Hepatocyte (in vitro differentiated cells): ENCODE measurements at regions not wholly inside any gene's neighbourhood (a gene's known extent, or its start where the extent isn't known, plus 50 kb on each side); places are given as distances from the start of the nearest gene placed in this dataset.
"Not testable (repeated sequence)": the region's sequence is repeated elsewhere in the genome, so short reads cannot be mapped to it uniquely, and the experiment has no call there.

Experiments used
- DNase-seq: peaks from one replicate; pipeline ENCODE4 v3.0.0-alpha.2; 2016; ENCODE audit warnings: low spot score
- H2AFZ ChIP-seq: fragments of 200-600 bp; sonication (generic); 2 replicates; pipeline ENCODE4 v1.6.0; 2016; ENCODE audit warnings: antibody characterized with exemption, mild to moderate bottlenecking
- H3K27ac ChIP-seq: fragments of 200-600 bp; sonication (generic); 2 replicates; pipeline ENCODE4 v1.5.1; 2016; ENCODE audit warnings: mild to moderate bottlenecking
- H3K27me3 ChIP-seq: fragments of 200-600 bp; sonication (generic); 2 replicates; pipeline ENCODE4 v1.6.1; 2016
- H3K36me3 ChIP-seq: fragments of 200-600 bp; sonication (generic); replicated peaks from 2 replicates; pipeline ENCODE4 v1.5.1; 2016; ENCODE audit warnings: low read depth; ENCODE audit not compliant: insufficient read depth
- H3K4me1 ChIP-seq: fragments of 200-600 bp; sonication (generic); 2 replicates; pipeline ENCODE4 v1.5.1; 2016; ENCODE audit warnings: mild to moderate bottlenecking, moderate library complexity; ENCODE audit not compliant: insufficient read depth
- H3K4me2 ChIP-seq: fragments of 200-600 bp; sonication (generic); 2 replicates; pipeline ENCODE4 v1.6.0; 2016
- H3K4me3 ChIP-seq: fragments of 200-600 bp; sonication (generic); 2 replicates; pipeline ENCODE4 v1.5.1; 2016; ENCODE audit warnings: mild to moderate bottlenecking
- H3K79me2 ChIP-seq: fragments of 200-600 bp; sonication (generic); 2 replicates; pipeline ENCODE4 v1.6.0; 2017; ENCODE audit warnings: mild to moderate bottlenecking
- H3K9me2 ChIP-seq: fragments of 200-600 bp; sonication (generic); replicated peaks from 2 replicates; pipeline ENCODE4 v1.6.0; 2017; ENCODE audit warnings: mild to moderate bottlenecking; ENCODE audit not compliant: insufficient read depth
- H3K9me3 ChIP-seq: fragments of 200-600 bp; sonication (generic); 2 replicates; pipeline ENCODE4 v1.5.1; 2016; ENCODE audit warnings: low read depth, mild to moderate bottlenecking
- H4K20me1 ChIP-seq: fragments of 200-600 bp; sonication (generic); 2 replicates; pipeline ENCODE4 v1.6.0; 2016; ENCODE audit warnings: mild to moderate bottlenecking; ENCODE audit not compliant: insufficient read depth, poor library complexity, severe bottlenecking
- CTCF ChIP-seq: fragments of 200-600 bp; sonication (generic); IDR thresholded peaks from 2 replicates; pipeline ENCODE4 v1.5.1; 2016; ENCODE audit warnings: antibody characterized with exemption, mild to moderate bottlenecking; ENCODE audit not compliant: poor library complexity
- EZH2 ChIP-seq: fragments of 200-600 bp; sonication (generic); IDR thresholded peaks from 2 replicates; pipeline ENCODE4 v1.6.1; 2016; ENCODE audit warnings: antibody characterized with exemption, mild to moderate bottlenecking, borderline replicate concordance
- EZH2phosphoT487 ChIP-seq: fragments of 200-600 bp; sonication (generic); IDR thresholded peaks from one replicate; pipeline ENCODE4 v1.6.1; 2018; ENCODE audit warnings: antibody characterized with exemption, mild to moderate bottlenecking, low read depth, moderate library complexity; ENCODE audit not compliant: unreplicated experiment, severe bottlenecking
- WGBS: methylation state at CpG from one replicate; pipeline ENCODE4 v1.1.6; 2016; ENCODE audit warnings: low lambda C conversion rate; ENCODE audit errors: missing lambda C conversion rate; 5-methylcytosine and 5-hydroxymethylcytosine counted together

GRCh38 chr14:59055439-59056045 lies 132.9 kb upstream of the DAAM1 start:
- Histone ChIP-seq H3K4me1 (no peaks in the 10 kb centered on the region), H3K4me2 (no peak overlapping the region), H3K27ac (no peak overlapping the region), H3K79me2 (no peaks in the 10 kb centered on the region), H3K9me2 (no peaks in the 10 kb centered on the region), H3K36me3 (no peaks in the 10 kb centered on the region), H3K27me3 (no peaks in the 10 kb centered on the region), H3K9me3 (no peaks in the 10 kb centered on the region), H2AFZ (no peak overlapping the region), H4K20me1 (no peaks in the 10 kb centered on the region), H3K4me3 (no peak overlapping the region)
- TF ChIP-seq CTCF (peak; percentile 75), EZH2 (no peak)
- DNase-seq = peak; percentile 64

- H3K4me3 ChIP-seq = no peak overlapping the region
- H3K27ac ChIP-seq = no peak overlapping the region
- no peaks in the 10 kb centered on the region for H3K79me2 ChIP-seq
- DNase-seq = no peak
- no peak overlapping the region for H2AFZ ChIP-seq
- H3K27me3 ChIP-seq = no peaks in the 10 kb centered on the region
- no peaks in the 10 kb centered on the region for H3K9me3 ChIP-seq
- WGBS = 83% methylated on average over 2 of the region's 2 CpGs
- H3K4me2 ChIP-seq = no peak overlapping the region
- no peaks in the 10 kb centered on the region for H3K9me2 ChIP-seq
- no peaks in the 10 kb centered on the region for H4K20me1 ChIP-seq
- TF ChIP-seq EZH2 (no peak), CTCF (no peak), EZH2phosphoT487 (no peak)
- no peaks in the 10 kb centered on the region for H3K36me3 ChIP-seq
- H3K4me1 ChIP-seq = no peaks in the 10 kb centered on the region
Observed at GRCh38 chr14:59057551-59057950, 130.9 kb upstream of the DAAM1 start.

- not testable (repeated sequence) for H3K27ac ChIP-seq
Observed at GRCh38 chr14:59058776-59059175, 129.7 kb upstream of the DAAM1 start.

GRCh38 chr14:59060841-59061240 lies 127.6 kb upstream of the DAAM1 start:
- TF ChIP-seq EZH2 (no peak), CTCF (no peak), EZH2phosphoT487 (no peak)
- no peaks in the 10 kb centered on the region for H3K4me1 ChIP-seq
- H3K36me3 ChIP-seq = no peaks in the 10 kb centered on the region
- H3K9me3 ChIP-seq = peaks cover 9% of the 10 kb centered on the region
- H3K4me3 ChIP-seq = no peak overlapping the region
- H3K4me2 ChIP-seq = no peak overlapping the region
- H3K27ac ChIP-seq = no peak overlapping the region
- H3K9me2 ChIP-seq = no peaks in the 10 kb centered on the region
- H2AFZ ChIP-seq = no peak overlapping the region
- H3K79me2 ChIP-seq = no peaks in the 10 kb centered on the region
- H4K20me1 ChIP-seq = no peaks in the 10 kb centered on the region
- WGBS = 93% methylated on average over 3 of the region's 3 CpGs
- H3K27me3 ChIP-seq = no peaks in the 10 kb centered on the region
- DNase-seq = no peak

More at GRCh38 chr14:59058776-59059175, 129.7 kb upstream of the DAAM1 start:
- 98% methylated on average over 15 of the region's 30 CpGs for WGBS
- not testable (repeated sequence) for H4K20me1 ChIP-seq, H3K79me2 ChIP-seq, H3K9me2 ChIP-seq, H3K4me3 ChIP-seq, H3K36me3 ChIP-seq, H3K27me3 ChIP-seq, H2AFZ ChIP-seq, H3K4me1 ChIP-seq, H3K9me3 ChIP-seq, DNase-seq, H3K4me2 ChIP-seq
